Chondrocyte (in vitro differentiated cells): ENCODE measurements at regions not wholly inside any gene's neighbourhood (a gene's known extent, or its start where the extent isn't known, plus 50 kb on each side); places are given as distances from the start of the nearest gene placed in this dataset.

Experiments used
- DNase-seq: peaks from one replicate; pipeline ENCODE4 v3.0.0; 2021; ENCODE audit warnings: mixed read lengths, low spot score
- H3K27ac Mint-ChIP-seq: one replicate; pipeline ENCODE4 v1.8.0; 2021; ENCODE audit warnings: mild to moderate bottlenecking, moderate library complexity, mixed read lengths; ENCODE audit not compliant: unreplicated experiment
- H3K27me3 Mint-ChIP-seq: 2 replicates; pipeline ENCODE4 v1.8.0; 2021; ENCODE audit warnings: low read depth, mixed read lengths
- H3K36me3 Mint-ChIP-seq: 2 replicates; pipeline ENCODE4 v1.8.0; 2021; ENCODE audit warnings: low read depth, mixed read lengths
- H3K4me1 Mint-ChIP-seq: 2 replicates; pipeline ENCODE4 v1.8.0; 2021; ENCODE audit warnings: low read depth, mild to moderate bottlenecking, mixed read lengths
- H3K4me3 Mint-ChIP-seq: one replicate; pipeline ENCODE4 v1.8.0; 2021; ENCODE audit warnings: mild to moderate bottlenecking, moderate library complexity, mixed read lengths; ENCODE audit not compliant: unreplicated experiment
- H3K9me3 Mint-ChIP-seq: 2 replicates; pipeline ENCODE4 v1.8.0; 2021; ENCODE audit warnings: low read depth, mixed read lengths
- CTCF ChIP-seq: fragments of 200-600 bp; sonication (generic); IDR thresholded peaks from 2 replicates; pipeline ENCODE4 v1.5.0; 2021; ENCODE audit warnings: antibody characterized with exemption, mild to moderate bottlenecking, moderate library complexity

GRCh38 chr1:192439373-192440025 is 122.7 kb downstream of the RGS21 start:
- H3K27me3 Mint-ChIP-seq: no peaks in the 10 kb centered on the region
- H3K36me3 Mint-ChIP-seq: no peaks in the 10 kb centered on the region
- no peaks in the 10 kb centered on the region for H3K9me3 Mint-ChIP-seq
- H3K4me3 Mint-ChIP-seq: no peak overlapping the region
- no peak for TF ChIP-seq CTCF
- no peak for DNase-seq
- H3K4me1 Mint-ChIP-seq: peaks cover 12% of the 10 kb centered on the region
- no peak overlapping the region for H3K27ac Mint-ChIP-seq

- no peaks in the 10 kb centered on the region for H3K27me3 Mint-ChIP-seq
- H3K27ac Mint-ChIP-seq: no peak overlapping the region
- peaks cover 22% of the 10 kb centered on the region for H3K4me1 Mint-ChIP-seq
- DNase-seq: no peak
- no peak overlapping the region for H3K4me3 Mint-ChIP-seq
- H3K9me3 Mint-ChIP-seq: no peaks in the 10 kb centered on the region
- H3K36me3 Mint-ChIP-seq: no peaks in the 10 kb centered on the region
- TF ChIP-seq CTCF: no peak
These were observed 124.7 kb downstream of the RGS21 start for GRCh38 chr1:192441492-192441891.

GRCh38 chr1:192442736-192443135 is 125.9 kb downstream of the RGS21 start:
- no peaks in the 10 kb centered on the region for H3K9me3 Mint-ChIP-seq
- no peak for TF ChIP-seq CTCF
- H3K4me3 Mint-ChIP-seq: no peak overlapping the region
- H3K27me3 Mint-ChIP-seq: no peaks in the 10 kb centered on the region
- DNase-seq: no peak
- H3K4me1 Mint-ChIP-seq: peaks cover 26% of the 10 kb centered on the region
- no peak overlapping the region for H3K27ac Mint-ChIP-seq
- no peaks in the 10 kb centered on the region for H3K36me3 Mint-ChIP-seq

- Mint-ChIP-seq H3K27me3 (no peaks in the 10 kb centered on the region), H3K9me3 (no peaks in the 10 kb centered on the region), H3K36me3 (no peaks in the 10 kb centered on the region), H3K27ac (no peak overlapping the region), H3K4me1 (peaks cover 35% of the 10 kb centered on the region), H3K4me3 (no peak overlapping the region)
- no peak for DNase-seq
- no peak for TF ChIP-seq CTCF
These were observed 126.8 kb downstream of the RGS21 start for GRCh38 chr1:192443616-192444015.

- Mint-ChIP-seq H3K4me1 (peaks cover 30% of the 10 kb centered on the region), H3K27me3 (no peaks in the 10 kb centered on the region), H3K36me3 (no peaks in the 10 kb centered on the region), H3K9me3 (no peaks in the 10 kb centered on the region), H3K27ac (no peak overlapping the region), H3K4me3 (no peak overlapping the region)
- no peak for DNase-seq
- TF ChIP-seq CTCF: no peak
These were observed 128.4 kb downstream of the RGS21 start for GRCh38 chr1:192445241-192445640.
